Stimulated activated naive CD8-positive, alpha-beta T cell treated with anti-CD3 and anti-CD28 coated beads, Interleukin-15, Interleukin-2, amounts not matched to agents 100 ng/mL and 50 ng/mL, for 24 hours (primary cell): ENCODE measurements at regions not wholly inside any gene's neighbourhood (a gene's known extent, or its start where the extent isn't known, plus 50 kb on each side); places are given as distances from the start of the nearest gene placed in this dataset.

Experiments
- H3K27ac Mint-ChIP-seq: one replicate; pipeline ENCODE4 v1.8.0; 2021; ENCODE audit warnings: mild to moderate bottlenecking, mixed read lengths
- H3K27me3 Mint-ChIP-seq: one replicate; pipeline ENCODE4 v1.8.0; 2021; ENCODE audit warnings: mixed read lengths
- H3K36me3 Mint-ChIP-seq: one replicate; pipeline ENCODE4 v1.8.0; 2021; ENCODE audit warnings: low read depth, mixed read lengths
- H3K4me1 Mint-ChIP-seq: one replicate; pipeline ENCODE4 v1.8.0; 2021; ENCODE audit warnings: low read depth, mixed read lengths
- H3K4me3 Mint-ChIP-seq: one replicate; pipeline ENCODE4 v1.8.0; 2021; ENCODE audit warnings: mild to moderate bottlenecking, mixed read lengths
- H3K9me3 Mint-ChIP-seq: one replicate; pipeline ENCODE4 v1.8.0; 2021; ENCODE audit warnings: mixed read lengths

DNA sequence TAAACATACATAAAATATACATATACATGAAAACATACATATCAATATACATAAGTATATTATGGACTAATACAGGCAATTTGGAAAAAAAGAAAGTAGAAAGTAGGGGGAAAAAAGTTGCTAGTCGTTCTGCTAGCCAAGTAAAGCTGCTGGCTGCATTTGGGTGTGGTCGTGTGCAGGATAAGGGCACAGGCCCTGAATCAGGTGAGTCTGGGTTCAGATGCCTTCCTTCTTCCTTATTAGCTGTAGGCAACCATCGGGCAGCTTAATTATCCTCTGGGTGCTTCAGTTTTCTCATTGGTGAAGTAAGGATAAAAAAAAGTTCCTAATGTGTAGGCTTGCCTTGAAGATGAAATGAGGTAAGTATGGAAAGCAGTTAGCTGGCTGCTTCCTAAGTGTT lies 59.2 kb upstream of the SPRY4 start:
- Mint-ChIP-seq H3K9me3 (no peaks in the 10 kb centered on the region), H3K36me3 (no peaks in the 10 kb centered on the region), H3K27me3 (no peaks in the 10 kb centered on the region), H3K4me1 (peaks cover 11% of the 10 kb centered on the region), H3K4me3 (no peak overlapping the region), H3K27ac (no peak overlapping the region)

DNA sequence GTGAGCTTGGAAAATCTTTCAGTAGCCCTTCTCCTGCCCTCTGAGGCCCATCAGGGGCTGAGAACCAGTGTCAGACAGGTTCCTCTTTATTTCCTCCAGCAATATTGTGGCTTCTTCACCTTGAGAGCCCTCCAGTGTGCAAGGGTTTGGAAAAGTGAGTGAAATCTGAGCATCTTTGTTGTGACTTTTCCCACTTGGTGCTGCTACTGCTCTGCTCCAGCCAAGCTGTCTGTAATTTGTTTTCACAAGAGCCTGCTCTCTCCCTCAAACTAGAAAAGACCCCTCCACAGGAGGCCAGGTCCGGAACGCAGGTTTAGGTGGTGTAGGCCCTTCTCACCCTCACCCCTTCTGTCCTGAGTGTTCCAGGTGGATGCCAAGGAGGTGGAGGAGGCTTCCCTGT lies 57.4 kb upstream of the SPRY4 start:
- Mint-ChIP-seq H3K9me3 (no peaks in the 10 kb centered on the region), H3K27ac (no peak overlapping the region), H3K4me3 (no peak overlapping the region), H3K4me1 (peaks cover 20% of the 10 kb centered on the region), H3K36me3 (no peaks in the 10 kb centered on the region), H3K27me3 (no peaks in the 10 kb centered on the region)

DNA sequence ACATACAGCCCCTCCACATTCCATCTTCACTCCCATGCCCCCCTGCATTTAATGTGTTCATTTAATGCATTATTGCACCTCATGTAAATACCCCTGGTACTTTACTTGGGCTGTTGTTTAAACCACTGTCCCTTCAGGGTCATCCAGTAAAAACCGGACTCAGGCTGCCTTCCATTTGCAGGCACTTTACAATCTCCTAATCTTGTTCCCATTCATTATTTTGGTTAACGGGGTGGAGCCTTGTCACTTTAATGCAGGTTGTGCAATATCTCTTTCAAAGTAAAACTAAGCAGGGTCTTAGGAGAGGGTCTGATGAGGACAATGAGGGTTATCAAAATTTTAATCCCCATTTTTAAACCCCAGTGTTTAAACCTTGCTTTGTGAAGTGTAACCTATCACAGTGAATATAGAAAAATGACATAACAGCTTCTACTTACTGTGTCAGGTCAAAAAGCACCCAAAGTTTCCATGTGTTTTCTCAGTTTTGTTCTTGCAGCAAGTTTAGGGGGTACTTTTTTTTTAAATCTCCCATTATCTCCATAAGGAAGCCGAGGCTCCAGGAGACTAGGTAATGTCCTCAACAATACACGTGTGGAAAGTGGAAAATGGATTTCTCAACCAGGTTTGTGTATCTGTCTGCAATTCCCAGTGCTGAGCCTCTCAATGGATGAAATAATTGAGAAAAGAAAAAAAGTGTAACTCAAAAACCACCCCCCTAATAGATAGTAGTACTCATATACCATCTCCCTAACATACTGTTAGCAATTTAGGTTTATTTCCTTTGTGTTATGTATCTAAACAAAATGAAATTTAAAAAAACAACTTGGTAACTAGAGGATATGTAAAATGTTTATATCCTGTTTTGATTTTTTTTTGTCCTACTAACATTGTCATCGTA lies 54.2 kb upstream of the SPRY4 start:
- no peaks in the 10 kb centered on the region for H3K9me3 Mint-ChIP-seq
- no peaks in the 10 kb centered on the region for H3K36me3 Mint-ChIP-seq
- H3K27ac Mint-ChIP-seq: no peak overlapping the region
- no peaks in the 10 kb centered on the region for H3K27me3 Mint-ChIP-seq
- H3K4me1 Mint-ChIP-seq: peaks cover 17% of the 10 kb centered on the region
- H3K4me3 Mint-ChIP-seq: no peak overlapping the region

DNA sequence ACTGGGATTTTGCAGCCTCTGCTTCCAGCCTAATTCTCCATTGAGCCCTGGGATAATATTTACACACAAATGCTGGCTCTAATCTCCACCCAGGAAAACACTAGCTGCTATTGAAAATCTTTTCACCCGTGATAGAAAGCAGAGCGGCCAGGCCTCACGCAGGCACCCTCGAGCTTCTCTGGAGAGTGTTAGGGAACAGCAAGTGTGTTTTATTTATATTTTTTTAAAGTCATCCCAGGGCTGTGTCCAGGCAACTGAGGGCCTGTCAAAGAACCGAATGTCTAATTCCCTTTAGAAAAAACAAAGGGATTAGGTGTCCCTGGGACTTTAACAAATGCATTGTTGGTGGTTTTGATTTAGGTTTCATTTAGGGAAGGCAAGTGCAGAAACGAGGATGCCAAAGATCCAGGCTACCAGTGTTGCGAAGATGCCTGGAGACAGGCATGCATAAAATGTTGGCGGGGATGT lies 51.2 kb upstream of the SPRY4 start:
- no peaks in the 10 kb centered on the region for H3K36me3 Mint-ChIP-seq
- no peaks in the 10 kb centered on the region for H3K9me3 Mint-ChIP-seq
- H3K27ac Mint-ChIP-seq: no peak overlapping the region
- H3K27me3 Mint-ChIP-seq: no peaks in the 10 kb centered on the region
- H3K4me3 Mint-ChIP-seq: no peak overlapping the region
- H3K4me1 Mint-ChIP-seq: peaks cover 17% of the 10 kb centered on the region
